DND-41 (cell line): ENCODE measurements at regions not wholly inside any gene's neighbourhood (a gene's known extent, or its start where the extent isn't known, plus 50 kb on each side); places are given as distances from the start of the nearest gene placed in this dataset.

Source experiments
- ATAC-seq: fragments of 200-7000 bp; cut with Tn5 transposase; 3 replicates; pipeline ENCODE4 v1.9.1; 2021; ENCODE audit warnings: low read depth; ENCODE audit not compliant: insufficient read depth
- DNase-seq: peaks from one replicate; pipeline ENCODE4 v3.0.0-alpha.2; 2020
- H2AFZ ChIP-seq: 2 replicates; pipeline ENCODE4 v1.6.0; 2012; ENCODE audit warnings: low read depth, low read length
- H3K27ac ChIP-seq: 2 replicates; pipeline ENCODE4 v1.5.1; 2012; ENCODE audit warnings: low read length, inconsistent platforms
- H3K27me3 ChIP-seq: fragments of 200-600 bp; sonication (generic); 2 replicates; pipeline ENCODE4 v1.6.0; 2012; ENCODE audit warnings: low read length, mild to moderate bottlenecking, inconsistent platforms; ENCODE audit not compliant: insufficient read depth, poor library complexity
- H3K36me3 ChIP-seq: 2 replicates; pipeline ENCODE4 v1.5.1; 2012; ENCODE audit warnings: low read length, inconsistent platforms; ENCODE audit not compliant: insufficient read depth
- H3K4me1 ChIP-seq: 2 replicates; pipeline ENCODE4 v1.5.1; 2012; ENCODE audit warnings: mild to moderate bottlenecking, low read length; ENCODE audit not compliant: insufficient read depth
- H3K4me2 ChIP-seq: 2 replicates; pipeline ENCODE4 v1.6.0; 2012; ENCODE audit warnings: mild to moderate bottlenecking, moderate library complexity, low read length, inconsistent platforms; ENCODE audit not compliant: insufficient read depth
- H3K4me3 ChIP-seq, 2 experiments: fragments of 200-600 bp in 1 of 2; shearing (Covaris generic) in 1 of 2; 2 replicates each; pipeline ENCODE4 v1.5.1; 2012 to 2016; ENCODE audit warnings: inconsistent platforms in 2 of 2, low read length in 2 of 2, mild to moderate bottlenecking in 2 of 2, low read depth in 1 of 2, moderate library complexity in 1 of 2
- H3K79me2 ChIP-seq: 2 replicates; pipeline ENCODE4 v1.6.0; 2012; ENCODE audit warnings: low read length, inconsistent platforms; ENCODE audit not compliant: insufficient read depth
- H3K9ac ChIP-seq: 2 replicates; pipeline ENCODE4 v1.6.0; 2012; ENCODE audit warnings: low read depth, mild to moderate bottlenecking, inconsistent platforms, low read length, moderate library complexity
- H3K9me3 ChIP-seq: 2 replicates; pipeline ENCODE4 v1.5.1; 2012; ENCODE audit warnings: low read length, moderate library complexity, mild to moderate bottlenecking, inconsistent platforms; ENCODE audit not compliant: insufficient read depth, severe bottlenecking
- H4K20me1 ChIP-seq: 2 replicates; pipeline ENCODE4 v1.6.0; 2012; ENCODE audit warnings: low read length; ENCODE audit not compliant: insufficient read depth
- CTCF ChIP-seq: IDR thresholded peaks from 2 replicates; pipeline ENCODE4 v1.5.1; 2012; ENCODE audit warnings: borderline replicate concordance, low read length, moderate library complexity, mild to moderate bottlenecking; ENCODE audit not compliant: poor library complexity, severe bottlenecking; ENCODE audit errors: extremely low read depth
- EZH2 ChIP-seq: IDR thresholded peaks from 3 replicates; pipeline ENCODE4 v1.6.1; 2012; ENCODE audit warnings: borderline replicate concordance, low read depth, mild to moderate bottlenecking, moderate library complexity, low read length, inconsistent platforms; ENCODE audit not compliant: severe bottlenecking

DNA sequence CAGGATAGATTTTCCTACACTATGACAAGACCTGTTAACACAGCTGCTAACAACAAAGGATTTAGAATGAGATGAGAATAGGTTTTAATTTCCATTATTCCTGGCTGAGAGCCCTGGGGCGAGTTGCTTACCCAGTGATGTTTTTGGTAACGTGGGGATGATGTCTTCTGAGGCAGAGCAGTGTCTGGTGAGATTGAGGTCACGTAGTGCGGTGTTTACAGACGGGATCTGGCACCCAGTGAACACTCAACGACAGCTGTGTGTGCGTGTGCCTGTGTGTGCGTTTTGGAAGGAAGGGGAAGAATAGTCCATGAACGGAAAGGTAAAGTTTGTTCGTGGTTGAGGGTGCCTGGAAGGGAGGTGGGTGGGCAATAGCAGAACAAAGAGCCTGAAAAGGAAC, 384.7 kb downstream of the C6orf118 start:
- no peaks in the 10 kb centered on the region for H3K36me3 ChIP-seq
- H3K4me1 ChIP-seq: no peaks in the 10 kb centered on the region
- no peaks in the 10 kb centered on the region for H3K9me3 ChIP-seq
- no peak overlapping the region for H3K4me2 ChIP-seq
- H3K4me3 ChIP-seq: no peak overlapping the region
- H3K27me3 ChIP-seq: no peaks in the 10 kb centered on the region
- H2AFZ ChIP-seq: no peak overlapping the region
- H3K79me2 ChIP-seq: no peaks in the 10 kb centered on the region
- TF ChIP-seq EZH2 (no peak), CTCF (no peak)
- no peak overlapping the region for H3K9ac ChIP-seq
- ATAC-seq: no peak
- no peaks in the 10 kb centered on the region for H4K20me1 ChIP-seq
- H3K27ac ChIP-seq: no peak overlapping the region
- no peak for DNase-seq

DNA sequence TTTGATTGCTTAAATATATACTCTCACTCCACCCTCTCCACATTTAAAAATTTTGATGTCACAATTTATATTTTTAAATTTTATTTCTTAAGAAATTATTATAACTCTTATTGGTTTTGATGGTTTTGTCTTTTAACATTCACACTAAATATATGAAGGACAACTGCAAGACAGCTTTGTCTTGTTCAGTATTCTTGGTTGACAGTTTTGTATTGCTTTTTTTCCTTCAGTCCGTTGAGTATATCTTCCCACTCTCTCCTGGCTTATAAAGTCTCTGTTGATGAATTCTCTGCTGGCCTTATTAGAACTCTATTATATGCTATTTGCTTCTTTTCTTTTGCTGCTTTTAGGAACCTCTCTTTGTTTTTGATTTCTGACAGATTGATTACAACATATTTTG, 392.2 kb downstream of the C6orf118 start:
- Histone ChIP-seq H3K9me3 (peaks cover 5% of the 10 kb centered on the region), H3K36me3 (no peaks in the 10 kb centered on the region), H3K79me2 (no peaks in the 10 kb centered on the region), H3K27ac (no peak overlapping the region), H3K4me2 (no peak overlapping the region), H4K20me1 (no peaks in the 10 kb centered on the region), H3K9ac (no peak overlapping the region), H3K27me3 (no peaks in the 10 kb centered on the region), H2AFZ (no peak overlapping the region), H3K4me3 (no peak overlapping the region), H3K4me1 (no peaks in the 10 kb centered on the region)
- ATAC-seq (no peak), DNase-seq (no peak)
- TF ChIP-seq EZH2 (no peak), CTCF (no peak)

DNA sequence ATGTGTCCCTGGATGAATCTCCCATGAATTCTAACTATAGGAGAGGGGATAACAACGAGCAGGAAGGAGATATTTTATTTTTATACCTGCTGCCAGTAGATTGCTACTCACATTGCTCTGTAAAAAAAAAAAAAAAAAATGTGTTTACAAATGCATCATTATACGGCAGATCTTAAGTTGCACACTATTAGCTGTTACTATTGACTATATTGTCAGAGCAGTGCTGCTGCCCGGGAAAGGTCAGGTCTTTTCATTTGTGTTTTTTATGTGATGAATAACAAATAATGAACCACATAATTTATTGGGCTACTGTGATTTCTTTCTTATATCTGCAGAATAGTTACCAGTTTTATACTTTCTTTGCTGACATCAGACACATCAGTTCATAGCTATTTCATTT, 393.3 kb downstream of the C6orf118 start:
- Histone ChIP-seq H3K36me3 (no peaks in the 10 kb centered on the region), H3K27me3 (no peaks in the 10 kb centered on the region), H3K27ac (no peak overlapping the region), H2AFZ (no peak overlapping the region), H3K4me3 (no peak overlapping the region), H4K20me1 (no peaks in the 10 kb centered on the region), H3K9me3 (peaks cover 5% of the 10 kb centered on the region), H3K79me2 (no peaks in the 10 kb centered on the region), H3K4me1 (no peaks in the 10 kb centered on the region), H3K9ac (no peak overlapping the region), H3K4me2 (no peak overlapping the region)
- ATAC-seq (no peak), DNase-seq (no peak)
- no peak for TF ChIP-seq EZH2
- TF ChIP-seq CTCF: no peak

GRCh38 chr6:164911873-164912580, 397.4 kb downstream of the C6orf118 start:
- no peak for TF ChIP-seq EZH2
- Histone ChIP-seq H3K4me2 (no peak overlapping the region), H3K4me1 (no peaks in the 10 kb centered on the region), H3K9ac (no peak overlapping the region), H3K79me2 (no peaks in the 10 kb centered on the region), H2AFZ (no peak overlapping the region), H3K9me3 (no peaks in the 10 kb centered on the region), H3K36me3 (no peaks in the 10 kb centered on the region), H3K4me3 (no peak overlapping the region), H4K20me1 (no peaks in the 10 kb centered on the region), H3K27me3 (no peaks in the 10 kb centered on the region), H3K27ac (no peak overlapping the region)
- DNase-seq (no peak), ATAC-seq (no peak)
